OCI-M2 (cell line): ENCODE measurements at regions not wholly inside any gene's neighbourhood (a gene's known extent, or its start where the extent isn't known, plus 50 kb on each side); places are given as distances from the start of the nearest gene placed in this dataset.

Experiments used
- DNase-seq: peaks from one replicate; lab custom pipeline; 2025; ENCODE audit not compliant: unreplicated experiment; lab: John Stamatoyannopoulos, UW

DNA sequence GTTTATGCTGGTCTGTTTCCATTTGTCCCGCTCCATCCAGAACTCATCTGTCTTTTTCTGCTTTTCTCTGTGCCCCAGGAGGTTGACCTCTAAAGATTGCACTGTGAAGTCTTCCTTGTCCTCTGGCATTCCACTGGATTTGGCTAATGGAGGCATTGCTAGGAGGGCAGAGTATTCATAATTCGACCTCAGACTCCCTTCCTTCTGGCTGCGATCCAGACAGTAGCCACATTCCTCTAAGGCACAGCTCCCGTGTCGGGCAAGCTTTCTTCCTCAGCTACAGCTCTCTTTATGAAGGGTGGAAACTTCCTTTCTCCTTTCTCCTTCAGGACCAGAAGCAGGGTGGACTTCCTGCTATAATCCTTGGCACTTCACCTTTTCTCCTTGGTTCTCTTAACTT is 175.9 kb downstream of the BAMBI start:
- no peak for DNase-seq

DNA sequence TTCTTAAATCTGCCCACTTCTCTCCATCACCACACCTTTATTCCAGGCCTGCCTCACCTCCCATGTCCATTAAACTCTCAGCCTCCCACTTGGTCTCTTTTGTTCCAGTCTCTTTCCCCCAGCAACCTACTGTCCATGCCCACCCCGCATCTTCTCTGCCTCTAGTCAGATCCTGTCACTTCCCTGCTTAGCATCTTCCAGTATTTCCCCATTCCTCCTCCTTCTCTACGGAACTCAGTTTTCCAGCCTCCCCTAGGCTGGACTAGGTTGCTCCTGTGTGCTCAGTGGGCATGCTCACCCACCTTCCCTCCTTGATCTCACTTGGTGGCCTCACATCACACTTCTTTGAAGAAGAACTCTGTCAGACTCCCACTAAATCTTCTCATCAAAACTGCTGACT is 179.8 kb downstream of the BAMBI start:
- no peak for DNase-seq

DNA sequence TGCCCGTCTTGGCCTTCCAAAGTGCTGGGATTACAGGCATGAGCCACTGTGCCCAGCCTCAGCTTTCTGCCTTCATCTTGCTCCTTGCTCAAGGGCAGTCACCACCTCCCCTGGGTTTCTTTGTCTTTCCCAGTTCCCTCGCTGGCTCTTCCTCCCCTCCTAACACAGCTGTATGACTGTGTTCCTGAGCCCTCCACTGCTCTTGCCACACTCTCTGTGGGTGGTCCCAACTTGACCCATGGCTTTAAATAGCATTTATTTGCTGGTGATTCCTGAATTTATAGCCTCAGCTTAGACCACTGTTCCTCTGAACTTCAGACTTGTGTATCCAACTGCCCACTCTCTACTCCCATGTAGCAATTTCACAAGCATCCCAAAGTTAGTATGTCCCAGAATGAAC is 181.3 kb downstream of the BAMBI start:
- DNase-seq, result no peak

DNA sequence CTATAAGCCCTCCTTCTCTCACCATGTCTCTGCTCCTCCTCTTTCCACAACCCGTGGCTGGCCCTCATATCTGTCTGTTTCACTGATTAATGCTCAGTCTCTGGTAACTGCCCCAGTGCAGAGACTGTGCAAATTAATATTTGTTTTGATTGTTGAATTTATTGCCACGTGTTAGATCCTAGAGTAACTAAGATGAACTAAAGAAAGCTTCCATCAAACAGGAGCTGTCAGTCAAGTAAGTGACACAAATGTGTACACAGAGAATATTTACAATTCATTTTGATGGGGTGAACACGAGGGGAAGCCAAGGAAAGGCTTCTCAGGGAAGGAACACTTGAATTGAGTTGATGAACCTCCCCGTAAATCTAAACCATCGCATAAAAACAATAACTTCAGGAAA is 182.5 kb downstream of the BAMBI start:
- no peak for DNase-seq

DNA sequence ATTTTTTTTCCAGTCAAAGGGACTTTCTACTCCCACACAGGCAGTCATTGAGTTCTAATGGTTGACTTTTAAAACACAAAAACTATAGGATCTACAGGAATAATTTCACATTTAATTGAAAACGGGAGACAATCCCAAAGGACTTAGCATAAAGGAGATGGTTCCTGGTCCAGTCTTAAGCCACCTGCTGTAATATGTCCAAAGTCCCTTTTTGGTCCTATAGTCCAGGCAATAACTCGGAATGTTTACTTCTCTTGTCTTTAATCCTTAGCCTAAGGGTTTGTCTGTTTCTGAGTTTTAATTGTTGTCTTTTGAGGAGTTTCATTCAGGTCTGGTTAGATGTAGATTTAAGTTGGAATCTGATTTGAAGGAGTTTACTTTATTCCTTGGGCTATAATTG is 184.9 kb downstream of the BAMBI start:
- DNase-seq, result no peak

DNA sequence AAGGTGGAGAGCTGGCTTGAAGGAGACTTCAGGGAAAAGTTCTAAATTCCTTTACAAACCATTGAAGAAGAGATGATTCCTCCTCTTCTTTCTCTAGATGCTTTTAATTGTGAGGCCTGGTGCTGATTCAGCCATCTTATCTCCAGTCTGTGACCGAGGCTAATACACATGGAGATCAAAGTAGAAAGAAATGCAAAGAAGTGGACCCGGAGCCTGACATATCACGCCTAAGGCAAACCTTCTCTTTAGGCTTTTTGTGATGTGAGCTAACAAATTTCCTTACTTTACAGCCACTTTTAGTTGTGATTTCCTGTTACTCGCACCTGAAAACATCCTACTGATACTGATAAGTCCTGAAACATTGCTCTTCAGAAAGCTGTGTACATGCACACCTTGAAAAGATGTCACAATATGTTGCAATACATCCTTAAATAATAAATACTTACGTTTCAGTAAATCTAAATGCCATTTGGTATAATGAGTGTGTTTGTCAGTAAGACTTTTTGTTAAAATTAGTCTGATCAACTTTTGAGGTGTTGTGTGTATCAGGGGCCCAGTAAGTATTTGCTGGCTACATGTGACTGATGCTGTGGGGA is 192.4 kb downstream of the BAMBI start:
- no peak for DNase-seq

DNA sequence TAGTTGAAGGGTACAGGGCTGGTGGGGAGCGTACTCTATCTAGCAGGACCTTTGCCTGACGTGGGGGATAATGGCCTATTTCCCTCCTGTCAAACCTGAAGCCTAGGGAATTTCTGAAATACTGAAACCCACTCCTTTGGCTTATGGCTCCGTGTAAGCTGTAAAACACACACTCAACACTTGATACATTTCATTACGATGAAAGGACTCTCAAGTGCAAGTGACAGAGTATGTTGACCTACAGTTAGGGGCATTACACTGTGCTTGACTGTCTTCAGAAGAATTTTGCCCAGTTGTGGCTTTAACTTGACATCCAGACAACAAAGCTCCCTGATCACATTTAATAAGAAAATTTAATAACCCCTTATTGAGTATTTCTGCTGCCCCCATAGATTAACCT is 194.3 kb downstream of the BAMBI start:
- no peak for DNase-seq

DNA sequence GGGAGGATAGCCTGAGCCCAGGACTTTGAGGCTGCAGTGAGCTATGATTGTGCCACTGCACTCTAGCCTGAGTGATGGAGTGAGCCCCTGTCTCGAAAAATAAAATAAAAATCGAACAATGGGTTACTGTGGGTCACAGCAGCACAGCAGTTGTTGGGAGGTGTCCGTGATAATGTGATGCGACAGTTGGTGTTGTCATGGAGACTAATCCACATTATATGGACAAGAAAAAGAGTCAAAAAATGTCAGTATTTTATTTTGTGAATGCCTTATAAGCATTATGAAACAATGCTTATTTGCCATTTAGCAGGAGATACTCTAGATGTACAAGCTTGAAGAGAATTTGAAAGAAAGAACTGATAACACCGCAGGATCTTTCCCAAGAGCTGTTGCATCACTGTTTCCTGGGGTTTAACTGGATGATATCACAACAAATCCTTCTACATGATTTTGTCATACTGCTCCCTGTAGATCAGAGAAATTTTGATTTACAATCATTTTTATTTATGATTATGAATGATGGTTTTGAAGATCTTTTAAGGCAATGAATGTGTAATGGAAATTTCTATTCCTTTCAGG is 195.4 kb downstream of the BAMBI start:
- no peak for DNase-seq

DNA sequence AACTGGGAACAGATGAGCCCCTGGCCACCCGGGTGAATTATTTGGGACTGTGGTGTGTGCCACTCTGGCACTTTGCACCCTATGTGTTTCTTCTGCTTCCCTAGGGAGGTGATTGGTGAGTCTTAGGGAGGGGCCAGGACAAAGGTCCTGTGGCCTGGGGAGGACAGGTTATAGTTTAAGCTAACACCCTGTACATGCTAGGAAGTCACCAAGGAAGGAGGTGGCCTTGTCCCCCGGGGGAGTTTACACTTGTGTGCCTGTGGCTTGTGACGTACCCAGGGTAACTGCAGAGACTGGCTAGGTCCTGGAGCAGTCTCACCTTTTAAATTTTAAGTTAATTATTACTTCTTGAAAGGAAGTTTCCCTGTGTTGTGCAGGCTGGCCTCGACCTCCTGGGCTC is 196.2 kb downstream of the BAMBI start:
- no peak for DNase-seq

DNA sequence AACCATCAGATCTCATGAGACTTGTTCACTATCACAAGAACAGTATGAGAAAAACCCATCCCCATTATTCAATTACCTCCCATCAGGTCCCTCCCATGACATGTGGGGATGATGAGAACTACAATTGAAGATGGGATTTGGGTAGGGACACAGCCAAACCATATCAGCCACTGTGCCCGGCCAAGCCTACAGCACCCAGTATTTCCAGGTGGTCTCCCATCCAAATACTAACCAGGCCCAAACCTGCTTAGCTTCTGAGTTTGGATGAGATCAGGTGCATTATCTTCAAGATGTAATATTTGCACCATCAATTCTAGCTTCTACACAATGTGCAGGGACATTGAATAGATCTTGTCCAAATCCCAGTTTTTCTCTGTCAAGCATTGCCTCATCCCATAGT is 196.9 kb downstream of the BAMBI start:
- no peak for DNase-seq

DNA sequence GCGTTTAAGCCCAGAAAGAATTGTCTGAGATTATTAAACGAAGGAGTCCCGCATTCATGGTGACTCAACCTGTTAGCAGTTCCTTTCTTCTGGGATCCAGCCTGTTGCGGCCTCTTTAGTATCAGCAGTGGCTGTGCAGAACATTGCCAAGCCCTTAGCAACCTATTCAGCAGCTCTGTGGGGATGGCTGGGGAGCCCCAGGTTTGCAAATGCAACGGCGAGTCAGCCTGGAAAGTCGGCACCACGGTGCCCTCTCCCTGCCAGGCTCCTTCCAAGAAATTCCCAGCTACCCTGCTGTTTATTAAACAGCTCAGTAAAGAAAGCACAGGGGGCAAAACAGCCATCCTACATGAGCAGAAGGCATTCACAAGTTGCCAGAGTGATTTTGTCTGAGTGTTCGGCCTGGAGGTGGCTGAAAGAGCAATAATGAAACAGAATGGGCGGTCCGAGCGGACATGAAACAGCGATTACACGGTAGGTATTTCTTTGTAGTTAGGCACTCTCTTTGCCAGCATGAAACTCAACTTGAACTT is 198.3 kb downstream of the BAMBI start:
- DNase-seq, result no peak

DNA sequence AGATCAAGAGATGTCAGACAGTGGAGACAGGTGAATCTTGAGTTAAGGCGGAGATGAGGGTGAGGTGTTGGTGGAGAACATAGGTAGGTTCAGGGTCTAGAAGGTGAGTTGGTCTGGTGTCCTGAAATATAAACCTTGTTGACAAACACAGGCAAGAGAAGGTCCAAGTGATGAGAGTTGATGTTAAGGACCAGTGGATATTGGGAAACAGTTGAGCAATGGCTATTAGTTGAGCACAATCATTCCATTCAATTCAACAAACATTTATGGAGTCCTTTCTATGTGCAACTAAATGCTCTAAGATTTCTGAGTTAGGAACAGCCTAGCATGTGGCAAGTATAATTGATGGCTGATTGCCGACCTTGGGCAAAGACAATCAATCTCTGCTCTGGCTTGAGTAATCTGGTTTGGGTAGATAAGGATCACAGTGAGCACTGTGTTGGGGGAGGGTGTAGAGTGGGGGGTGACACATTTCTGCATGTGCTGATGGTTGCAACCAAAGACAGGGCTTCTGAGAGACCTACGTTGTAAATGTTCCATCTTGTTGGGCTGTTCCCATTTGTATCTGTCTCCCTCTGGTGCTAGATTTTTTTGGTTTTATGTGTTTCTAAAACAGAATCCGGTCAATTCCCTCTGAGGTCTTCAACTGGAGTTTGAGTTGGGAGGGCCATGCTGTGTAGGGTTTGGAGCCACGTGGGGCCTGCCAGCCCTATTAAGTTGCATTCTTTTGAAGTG is 201.1 kb downstream of the BAMBI start:
- no peak for DNase-seq

DNA sequence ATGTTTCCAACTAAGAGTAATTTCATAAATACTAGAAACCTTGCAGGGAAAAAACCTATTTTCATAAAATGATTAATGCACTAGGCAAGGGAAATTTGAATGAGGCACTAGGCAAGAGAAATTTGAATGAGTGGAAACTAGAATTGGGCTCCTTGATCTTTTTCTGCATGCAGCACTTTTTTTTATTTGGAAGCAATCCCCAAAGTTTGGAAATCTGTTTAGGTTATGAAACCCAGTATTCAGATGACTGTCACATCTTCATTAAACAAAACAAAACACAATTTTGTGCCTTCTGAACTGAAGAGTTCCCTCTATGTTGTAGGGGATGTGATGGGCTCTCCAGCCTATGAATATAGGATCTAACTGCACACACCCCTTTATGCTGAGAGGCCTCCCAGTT is 201.9 kb downstream of the BAMBI start:
- no peak for DNase-seq

DNA sequence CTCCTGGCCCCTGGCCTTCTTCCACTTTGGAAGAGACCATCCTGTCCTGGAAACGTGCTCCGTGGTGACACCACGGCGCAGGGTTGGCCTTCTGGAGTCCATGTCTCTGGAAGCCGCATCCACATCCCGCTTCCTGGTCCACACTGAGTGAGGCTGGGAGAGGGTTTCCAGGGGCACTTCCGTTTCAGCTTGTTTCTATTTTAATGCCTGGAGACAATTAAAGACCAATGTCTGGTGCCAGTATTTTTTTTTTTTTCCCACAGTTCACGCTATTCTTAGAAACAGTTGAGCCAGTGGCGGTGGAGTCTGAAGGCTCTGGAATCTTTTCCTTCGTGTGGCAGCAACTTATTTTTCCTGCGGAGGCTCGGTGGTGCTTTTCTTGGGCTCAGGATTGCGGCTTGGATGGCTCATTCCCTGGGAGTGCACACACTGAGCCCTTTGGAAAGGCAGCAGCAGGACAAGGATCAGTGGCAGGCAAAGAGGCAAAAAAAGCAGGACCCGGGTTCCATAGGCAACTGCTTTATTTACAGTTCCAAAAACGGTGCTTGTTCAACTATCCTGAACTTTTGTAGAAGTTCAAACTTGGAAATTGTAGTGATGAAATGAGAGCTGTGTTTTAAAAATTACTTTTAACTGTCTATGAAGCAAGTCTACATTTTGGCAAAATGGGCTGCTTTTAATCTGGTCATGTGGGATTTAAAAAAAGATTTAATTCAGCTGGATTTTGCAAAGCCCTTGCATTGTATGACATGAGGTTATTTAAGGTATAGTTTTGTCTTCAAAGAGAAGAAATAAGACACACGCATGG is 202.8 kb downstream of the BAMBI start:
- no peak for DNase-seq

DNA sequence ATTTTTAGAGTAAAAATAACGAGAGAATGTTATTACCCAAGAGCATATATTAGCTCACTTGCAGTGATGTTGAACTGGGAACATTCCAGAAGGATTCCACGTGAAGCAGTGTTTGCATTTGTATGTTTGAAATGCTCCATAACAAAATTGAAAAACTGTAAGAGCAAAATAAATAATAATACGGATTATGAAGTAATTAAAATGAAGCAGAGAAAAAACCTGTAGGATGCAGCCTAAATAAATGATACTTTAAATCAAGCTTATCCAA is 203.3 kb downstream of the BAMBI start:
- no peak for DNase-seq

DNA sequence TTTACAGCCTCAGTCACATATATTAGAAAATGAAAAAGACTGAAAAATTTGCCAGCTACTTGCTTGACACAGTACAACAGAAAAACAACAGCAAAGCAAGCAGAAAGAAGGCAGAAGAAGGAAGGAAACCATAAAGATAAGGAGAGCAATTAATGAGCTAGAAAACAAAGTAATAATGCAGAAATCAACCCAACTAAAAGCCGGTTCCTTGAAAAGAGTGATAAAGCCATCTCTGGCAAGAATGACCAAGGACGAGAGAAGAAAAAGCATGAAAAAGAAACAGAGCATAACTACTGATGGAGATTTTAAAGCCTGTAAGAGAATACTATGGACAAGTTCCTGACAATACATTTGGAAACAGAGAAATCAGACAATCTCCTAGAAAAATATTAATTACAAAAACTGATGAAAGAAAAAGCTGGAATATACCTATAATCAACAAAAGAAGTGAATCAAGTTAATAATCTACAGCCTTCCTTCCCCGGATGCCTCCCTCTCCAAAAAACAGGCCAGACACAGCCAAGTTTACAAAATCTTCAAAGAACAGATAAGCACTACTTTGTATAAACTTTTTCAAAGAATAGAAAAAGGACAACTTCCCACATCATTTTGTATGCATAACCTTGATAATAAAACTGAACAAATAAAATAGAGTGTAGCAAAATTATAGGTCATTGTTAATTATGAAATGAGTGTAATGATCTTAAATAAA is 204.0 kb downstream of the BAMBI start:
- DNase-seq, result no peak

DNA sequence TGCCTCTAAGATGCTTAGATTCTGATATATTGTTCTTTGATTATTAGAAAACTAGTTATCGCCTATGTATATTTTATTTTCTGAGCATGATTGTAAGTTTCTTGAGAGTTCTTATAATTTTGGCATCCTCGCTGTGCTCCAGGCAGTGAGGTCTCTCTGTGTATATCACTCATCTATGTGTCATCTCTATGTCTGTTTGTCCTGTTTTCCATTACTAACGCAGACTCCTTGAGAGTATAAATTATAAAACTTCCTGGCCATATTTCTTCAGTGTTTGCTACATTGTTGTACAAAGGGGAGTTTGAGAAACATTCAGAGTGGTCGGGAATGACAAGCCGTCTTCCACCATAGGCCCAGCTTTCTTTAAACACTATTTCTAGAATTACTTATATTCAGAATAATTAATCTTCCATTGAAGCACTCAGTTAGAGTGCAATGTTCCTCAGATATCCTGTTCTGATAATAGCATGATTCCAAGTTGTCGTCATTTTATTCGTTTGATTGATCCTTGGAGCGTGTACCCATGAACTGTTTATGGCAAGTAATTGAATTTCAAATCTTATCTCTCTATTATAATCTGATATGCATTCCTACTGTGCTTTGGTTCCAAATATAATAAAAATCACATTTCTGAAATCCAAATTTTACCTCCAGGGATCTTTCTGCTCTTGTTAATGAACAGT is 206.6 kb downstream of the BAMBI start:
- DNase-seq, result no peak

DNA sequence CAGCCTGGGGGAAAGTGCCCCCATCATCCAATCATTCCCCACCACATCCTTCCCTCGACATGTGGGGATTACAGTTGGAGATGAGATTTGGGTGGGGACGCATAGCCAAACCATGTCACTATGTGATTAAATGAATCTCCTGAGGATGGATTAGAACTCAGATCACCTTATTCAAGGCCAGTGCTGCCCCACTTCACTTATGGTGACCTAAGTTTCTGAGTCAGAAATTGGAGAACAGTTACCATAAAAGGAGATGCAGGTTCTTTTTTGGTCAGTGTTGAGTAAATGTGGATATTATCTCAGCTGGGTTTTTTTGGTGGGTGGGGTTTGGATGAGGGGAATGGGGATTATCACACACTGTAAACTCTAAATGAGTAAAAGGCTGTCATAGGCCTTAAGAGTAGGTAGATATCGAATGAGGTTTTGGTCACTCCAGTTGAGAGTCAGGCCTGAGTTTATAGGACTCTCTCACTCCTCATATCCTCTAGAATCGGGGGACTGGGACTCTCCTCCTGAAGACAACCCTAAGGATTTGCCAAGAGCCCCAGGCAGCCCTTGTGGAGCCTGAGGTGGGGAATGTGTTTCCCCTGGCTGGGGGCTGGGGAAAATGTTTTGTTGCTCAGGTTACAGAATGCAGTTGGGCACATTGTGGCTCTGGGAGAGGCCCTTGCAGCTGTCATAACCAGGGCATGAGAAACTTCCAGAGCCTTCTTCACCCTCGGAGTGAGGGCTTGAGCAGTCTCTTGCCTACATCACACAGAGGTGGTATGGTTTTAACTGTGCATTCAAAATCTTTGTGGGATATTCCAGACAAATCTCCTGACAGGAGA is 213.0 kb downstream of the BAMBI start:
- no peak for DNase-seq

DNA sequence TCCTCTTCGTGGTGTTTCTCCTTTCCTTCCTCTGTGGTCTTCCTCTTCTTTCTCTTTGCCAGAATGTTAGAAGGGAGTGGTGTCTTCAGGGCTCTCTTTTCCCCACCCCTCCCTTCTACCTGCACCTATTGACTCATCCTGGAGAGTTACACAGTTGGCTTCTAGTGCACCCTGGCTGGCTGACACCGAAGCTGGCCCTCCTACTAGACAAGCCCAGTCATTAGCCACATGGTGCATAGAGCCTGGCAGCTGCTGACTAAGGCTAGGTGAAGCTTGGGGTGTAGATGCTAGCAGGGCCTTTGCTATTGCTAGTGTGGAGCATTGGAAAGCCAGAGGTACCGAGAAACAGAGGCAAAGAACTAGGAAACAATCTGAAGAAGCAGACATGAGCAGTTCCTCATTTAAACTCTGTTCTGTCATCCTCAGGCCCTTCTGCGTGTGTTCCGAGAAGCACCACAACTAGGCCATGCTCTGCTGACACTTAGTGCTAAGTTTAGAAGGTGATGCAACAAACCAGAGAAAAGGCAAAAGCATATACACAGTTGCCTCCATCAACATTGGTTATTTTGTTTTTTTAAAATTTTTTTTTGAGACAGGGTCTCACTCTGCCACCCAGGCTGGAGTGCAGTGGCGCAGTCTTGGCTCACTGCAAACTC is 213.9 kb downstream of the BAMBI start:
- no peak for DNase-seq
